SKM-1 (cell line): ENCODE measurements at regions not wholly inside any gene's neighbourhood (a gene's known extent, or its start where the extent isn't known, plus 50 kb on each side); places are given as distances from the start of the nearest gene placed in this dataset.
"Not testable (repeated sequence)": the region's sequence is repeated elsewhere in the genome, so short reads cannot be mapped to it uniquely, and the experiment has no call there.

Source experiments
- DNase-seq: peaks from one replicate; lab custom pipeline; 2025; ENCODE audit not compliant: unreplicated experiment; lab: John Stamatoyannopoulos, UW

GRCh38 chr9:7481570-7481969 is 318.0 kb downstream of the DMAC1 start:
- DNase-seq: no peak

GRCh38 chr9:7479300-7479699 is 320.3 kb downstream of the DMAC1 start:
- DNase-seq: no peak

DNA sequence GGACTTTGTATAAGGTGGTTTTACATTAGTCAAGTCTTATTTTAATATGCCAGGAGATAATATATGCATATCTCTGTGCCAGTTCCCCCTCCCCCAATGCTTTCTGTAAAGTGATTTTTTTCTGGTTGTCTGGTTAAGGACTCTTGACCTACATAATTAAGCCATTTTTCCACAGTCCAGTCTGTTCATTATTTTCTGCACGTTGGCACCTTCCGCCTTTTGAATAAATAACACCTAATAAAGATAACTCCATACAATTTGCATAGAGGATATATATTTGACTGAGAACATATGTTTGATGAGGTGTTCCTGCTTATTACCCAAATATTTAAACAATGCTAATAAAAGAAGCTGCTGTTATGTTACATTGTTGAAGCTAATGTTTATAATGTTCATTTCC is 320.9 kb downstream of the DMAC1 start:
- DNase-seq: no peak

GRCh38 chr9:7467186-7467585 is 332.4 kb downstream of the DMAC1 start:
- no peak for DNase-seq

GRCh38 chr9:7461791-7462190 is 337.8 kb downstream of the DMAC1 start:
- DNase-seq: no peak

DNA sequence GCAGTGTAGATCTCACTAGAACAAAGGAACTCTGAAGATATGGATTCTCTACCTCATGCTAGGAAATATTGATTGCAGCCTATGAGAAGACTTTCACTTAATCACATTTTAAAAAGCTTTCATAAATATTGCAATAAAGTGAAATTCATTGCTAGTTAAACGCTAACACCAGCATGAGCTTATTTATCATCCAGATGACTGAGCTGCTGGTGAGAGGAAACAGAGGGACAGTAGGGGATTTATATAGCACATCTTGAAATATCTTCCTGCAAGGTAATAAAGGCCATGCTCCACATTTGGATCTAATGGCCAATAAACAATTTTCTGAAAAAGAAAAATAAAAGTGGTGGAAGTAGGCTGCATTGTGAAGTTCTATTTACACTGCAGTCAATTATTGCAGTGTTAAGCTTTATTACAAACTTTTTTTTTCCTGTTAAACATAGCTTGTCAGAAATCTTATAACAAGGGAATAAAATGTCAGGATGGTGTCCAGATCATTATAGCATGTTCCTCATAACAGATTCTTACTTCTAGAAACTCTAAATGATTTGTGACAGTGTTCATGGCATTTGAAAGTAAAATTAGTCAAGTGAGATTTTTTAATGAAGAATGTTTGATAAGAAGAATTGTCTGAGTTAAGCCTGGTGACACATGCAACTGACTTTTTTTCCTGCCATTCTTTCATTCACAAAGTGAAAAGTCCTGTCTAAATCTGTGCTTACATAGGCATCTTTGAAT is 342.6 kb downstream of the DMAC1 start:
- no peak for DNase-seq

DNA sequence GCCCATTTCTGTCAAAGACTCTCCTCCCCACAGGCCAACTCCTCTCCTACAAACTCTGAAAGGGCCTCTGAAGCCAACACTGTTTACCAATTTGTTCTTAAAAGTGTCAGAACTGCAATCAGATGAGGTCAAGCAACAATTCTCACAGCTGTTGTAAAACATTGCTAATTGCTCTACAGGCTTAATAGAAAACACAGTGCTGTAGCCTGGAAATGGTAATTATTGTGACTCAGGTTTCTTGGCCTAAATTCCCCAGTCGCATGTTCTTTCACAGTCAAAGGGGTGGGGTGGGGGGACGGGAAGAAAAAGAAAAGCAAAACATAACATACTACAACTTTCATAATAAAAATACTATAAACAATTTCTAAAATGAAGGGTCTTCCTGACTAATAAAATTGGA is 343.2 kb downstream of the DMAC1 start:
- no peak for DNase-seq

DNA sequence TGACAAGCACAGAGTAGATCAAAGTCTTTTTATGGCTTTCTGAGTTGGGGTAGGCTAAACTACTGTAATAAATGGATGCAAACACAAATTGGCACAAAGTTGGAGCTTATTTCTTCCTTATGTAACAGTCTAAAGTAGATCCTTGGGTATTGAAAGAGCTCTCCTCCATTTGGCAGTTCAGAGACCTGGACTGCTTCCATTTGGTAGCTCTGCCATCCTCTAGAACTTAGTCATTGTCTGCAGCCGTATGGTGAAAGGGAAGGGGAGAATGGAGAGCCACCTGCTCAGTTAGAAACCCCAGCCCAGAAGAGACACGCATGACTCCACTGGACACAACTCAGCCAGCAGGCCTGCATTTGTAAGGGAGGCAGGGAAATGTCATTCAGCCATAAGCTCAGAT is 345.0 kb downstream of the DMAC1 start:
- DNase-seq: no peak

DNA sequence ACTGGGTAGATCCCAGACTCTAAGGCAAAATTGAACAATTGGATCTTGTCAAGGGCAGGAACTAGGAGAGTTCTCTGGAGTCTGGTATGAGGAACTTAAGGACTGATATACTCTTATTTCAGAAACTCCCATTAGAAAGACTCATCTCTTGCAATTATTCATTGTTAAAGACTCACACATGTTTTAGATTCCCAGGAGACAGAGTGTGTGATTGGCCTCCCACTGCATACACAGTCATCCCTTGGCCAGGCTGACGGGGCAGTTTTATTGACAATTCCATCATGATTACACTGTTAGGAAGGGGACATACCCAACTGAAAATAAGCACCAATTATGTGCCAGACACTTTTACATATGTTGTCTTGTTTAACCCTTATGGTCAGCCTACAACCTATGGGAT is 347.2 kb downstream of the DMAC1 start:
- DNase-seq: no peak

- DNase-seq: no peak
Observed at GRCh38 chr9:7451062-7451461, 348.5 kb downstream of the DMAC1 start.

DNA sequence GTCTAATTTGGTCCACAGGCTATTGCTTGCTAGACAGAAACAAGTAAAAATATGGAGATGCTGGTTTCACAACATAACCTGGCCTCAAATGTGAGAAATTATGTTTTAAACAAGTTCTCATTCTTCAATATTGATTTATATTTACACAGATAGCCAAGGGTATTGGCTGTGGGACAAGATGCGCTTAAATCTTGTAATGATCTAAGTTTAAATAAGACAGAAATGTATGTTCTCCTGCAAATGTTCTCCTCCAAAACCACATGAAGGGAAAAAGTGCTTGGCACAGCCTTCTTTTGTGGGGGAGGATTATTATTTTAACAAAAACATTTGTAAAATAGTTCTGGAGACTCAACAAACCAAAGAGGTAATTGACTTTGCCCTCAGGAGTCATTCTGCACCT is 356.0 kb downstream of the DMAC1 start:
- DNase-seq: no peak

GRCh38 chr9:7439355-7439995 is 360.1 kb downstream of the DMAC1 start:
- DNase-seq: no peak

DNA sequence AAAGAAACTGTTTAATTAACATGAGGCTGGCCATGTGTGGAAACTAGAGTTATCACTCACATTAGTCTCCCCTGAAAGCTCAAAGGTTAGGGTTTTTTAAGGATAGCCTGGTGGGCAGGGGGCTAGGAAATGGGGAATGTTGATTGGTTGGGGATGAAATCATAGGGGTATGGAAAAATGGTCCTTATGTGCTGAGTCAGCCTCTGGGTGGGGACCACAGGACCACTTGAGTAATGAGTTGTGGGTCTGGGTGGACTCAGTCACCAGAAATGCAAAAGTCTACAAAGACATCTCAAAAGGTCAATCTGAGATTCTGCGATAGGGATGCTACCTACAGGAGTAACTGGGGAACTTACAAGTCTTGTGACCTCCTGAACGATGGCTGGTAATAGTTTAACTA is 362.8 kb downstream of the DMAC1 start:
- no peak for DNase-seq

GRCh38 chr9:7433508-7434292 is 365.9 kb downstream of the DMAC1 start:
- no peak for DNase-seq

GRCh38 chr9:7432989-7433388 is 366.6 kb downstream of the DMAC1 start:
- DNase-seq: no peak

DNA sequence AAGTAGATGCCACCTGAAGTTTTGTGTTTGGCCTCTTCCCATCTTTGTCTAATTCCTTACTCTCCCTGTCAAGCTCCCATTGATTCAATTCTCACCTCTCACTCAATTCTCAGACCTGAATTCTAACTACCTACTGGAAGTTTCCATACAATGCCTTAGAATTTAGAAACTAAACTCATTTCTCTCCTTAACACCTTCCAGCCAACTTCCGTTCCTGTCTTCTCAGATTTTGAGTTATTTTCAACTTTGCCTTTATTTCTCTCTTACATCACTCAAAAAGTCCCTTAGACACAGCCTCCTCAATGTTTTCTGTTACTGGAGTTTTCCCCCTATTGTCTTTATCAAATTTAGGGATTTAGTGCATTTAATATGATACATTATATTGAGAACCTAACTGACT is 382.2 kb downstream of the DMAC1 start:
- DNase-seq: not testable (repeated sequence)

- DNase-seq: no peak
Observed at GRCh38 chr9:7415836-7416235, 383.7 kb downstream of the DMAC1 start.

GRCh38 chr9:7408845-7409244 is 390.7 kb downstream of the DMAC1 start:
- no peak for DNase-seq

GRCh38 chr9:7407246-7407645 is 392.3 kb downstream of the DMAC1 start:
- no peak for DNase-seq

- DNase-seq: no peak
Observed at GRCh38 chr9:7405924-7406604, 393.5 kb downstream of the DMAC1 start.

DNA sequence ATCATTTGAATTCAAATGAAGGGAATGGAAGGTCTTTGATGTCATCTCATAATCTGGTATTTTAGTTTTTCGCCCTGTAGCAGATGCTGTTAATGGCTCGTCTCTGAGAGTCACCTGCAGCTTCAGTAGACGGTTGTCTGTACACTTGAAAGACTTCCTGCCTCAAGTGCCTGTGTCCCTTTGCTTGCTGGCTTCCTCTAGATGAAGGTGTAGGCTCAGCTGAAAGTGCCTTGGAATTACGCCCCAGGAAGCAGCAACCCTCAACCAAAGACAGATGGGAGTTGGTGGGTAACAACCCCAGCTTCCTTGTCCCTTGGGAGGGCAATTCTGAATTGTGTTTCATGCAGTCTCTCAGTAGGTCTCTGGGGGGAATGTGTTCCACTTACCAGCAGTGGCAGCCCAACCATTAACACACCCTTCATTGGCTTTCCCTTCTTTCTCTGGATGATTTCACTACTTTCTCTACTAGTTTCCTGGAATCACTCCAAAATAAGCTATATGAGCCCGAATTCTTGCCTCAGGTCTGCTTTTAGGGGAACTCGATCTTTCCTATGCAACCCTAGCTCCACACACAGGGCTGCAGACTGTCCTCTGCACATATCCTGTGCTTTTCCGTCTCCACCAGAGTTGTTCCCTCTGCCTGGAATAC is 395.6 kb downstream of the DMAC1 start:
- no peak for DNase-seq
